ENCODE measurements at regions not wholly inside any gene's neighbourhood (a gene's known extent, or its start where the extent isn't known, plus 50 kb on each side); places are given as distances from the start of the nearest gene placed in this dataset.

- TF ChIP-seq PATZ1 (CRISPR knock-in tag; IDR thresholded peaks at IDR 0.05; ENCODE audit: borderline replicate concordance) (no peak), GLIS3 (CRISPR knock-in tag; IDR thresholded peaks at IDR 0.05) (no peak), BACH2 (CRISPR knock-in tag; IDR thresholded peaks at IDR 0.05; ENCODE audit: borderline replicate concordance) (no peak), ZNF8 (CRISPR knock-in tag; IDR thresholded peaks at IDR 0.05) (peak; percentile 65)
Measured at GRCh38 chr10:63841761-63842160, 320.6 kb downstream of the REEP3 start.
